SJSA1 (cell line): ENCODE measurements at regions not wholly inside any gene's neighbourhood (a gene's known extent, or its start where the extent isn't known, plus 50 kb on each side); places are given as distances from the start of the nearest gene placed in this dataset.

Experiments
- DNase-seq, 2 experiments: peaks; one replicate each; pipeline ENCODE4 v3.0.0-alpha.2; 2015 to 2020; ENCODE audit warnings: low spot score in 2 of 2, low read depth in 1 of 2
- H3K27ac ChIP-seq: fragments of 250-450 bp; sonication (Bioruptor Pico); 2 replicates; pipeline ENCODE4 v1.5.1; 2020; ENCODE audit warnings: mild to moderate bottlenecking, moderate library complexity
- H3K27me3 ChIP-seq: fragments of 250-450 bp; sonication (Bioruptor Pico); replicated peaks from 2 replicates; pipeline ENCODE4 v1.5.1; 2020; ENCODE audit warnings: mild to moderate bottlenecking, moderate library complexity
- H3K36me3 ChIP-seq: fragments of 250-450 bp; sonication (Bioruptor Pico); 2 replicates; pipeline ENCODE4 v1.5.1; 2020; ENCODE audit warnings: mild to moderate bottlenecking
- H3K4me1 ChIP-seq: fragments of 250-450 bp; sonication (Bioruptor Pico); replicated peaks from 2 replicates; pipeline ENCODE4 v1.6.1; 2021; ENCODE audit warnings: mild to moderate bottlenecking
- H3K4me3 ChIP-seq: fragments of 250-450 bp; sonication (Bioruptor Pico); 2 replicates; pipeline ENCODE4 v1.5.1; 2020; ENCODE audit warnings: mild to moderate bottlenecking
- H3K9me3 ChIP-seq: fragments of 250-450 bp; sonication (Bioruptor Pico); replicated peaks from 2 replicates; pipeline ENCODE4 v1.5.1; 2020; ENCODE audit warnings: mild to moderate bottlenecking

- Histone ChIP-seq H3K27me3 (no peaks in the 10 kb centered on the region), H3K4me1 (peaks cover 14% of the 10 kb centered on the region), H3K27ac (no peak overlapping the region), H3K4me3 (no peak overlapping the region), H3K36me3 (no peaks in the 10 kb centered on the region), H3K9me3 (no peaks in the 10 kb centered on the region)
- no peak for DNase-seq
Observed at GRCh38 chr1:229752679-229753078, 126.6 kb downstream of the URB2 start.

DNA sequence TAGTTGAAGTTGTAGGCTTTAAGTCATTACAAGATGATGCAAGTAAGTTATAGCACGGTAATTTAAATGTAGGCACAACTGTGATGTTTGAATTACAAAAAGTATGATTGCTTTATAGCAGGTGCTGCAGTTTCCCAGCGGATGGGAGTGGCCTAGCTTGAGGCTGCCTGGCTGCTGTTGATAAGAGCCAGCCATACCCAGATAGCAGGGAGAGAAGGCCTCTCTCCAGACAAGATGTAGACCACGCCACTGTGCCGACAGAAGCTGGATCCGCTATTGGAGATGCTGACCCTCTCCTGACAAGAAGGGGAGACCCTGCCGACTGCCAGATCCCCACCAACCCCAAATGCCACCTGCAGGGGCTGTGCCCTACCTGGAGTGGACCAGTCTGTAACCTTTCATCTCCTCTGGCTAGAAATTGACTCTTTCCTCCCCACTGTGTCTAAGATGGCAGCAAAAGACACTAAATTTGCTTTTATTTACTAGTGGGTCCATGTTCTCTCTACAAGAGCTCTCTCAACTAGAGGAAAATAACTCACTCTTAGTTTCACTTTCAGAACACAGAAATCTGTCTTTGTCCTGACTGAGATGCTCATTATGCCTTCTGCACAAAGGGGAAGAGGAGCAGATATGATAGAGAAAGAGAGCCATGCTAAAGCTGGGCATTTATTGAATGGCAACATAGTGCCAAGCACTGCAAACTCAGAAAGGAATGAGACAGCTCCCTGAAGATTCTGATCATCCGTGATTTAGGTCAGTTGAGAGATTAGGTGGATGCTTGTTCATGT is 127.9 kb downstream of the URB2 start:
- H3K36me3 ChIP-seq, result no peaks in the 10 kb centered on the region
- H3K4me1 ChIP-seq, result peaks cover 26% of the 10 kb centered on the region
- no peaks in the 10 kb centered on the region for H3K9me3 ChIP-seq
- no peak overlapping the region for H3K27ac ChIP-seq
- no peaks in the 10 kb centered on the region for H3K27me3 ChIP-seq
- no peak for DNase-seq
- H3K4me3 ChIP-seq, result no peak overlapping the region

- Histone ChIP-seq H3K4me3 (no peak overlapping the region), H3K4me1 (peaks cover 43% of the 10 kb centered on the region), H3K9me3 (no peaks in the 10 kb centered on the region), H3K27ac (peak overlapping the region; percentile 57), H3K36me3 (no peaks in the 10 kb centered on the region), H3K27me3 (no peaks in the 10 kb centered on the region)
- peak; percentile 44 to 66 for DNase-seq
Observed at GRCh38 chr1:229756666-229757065, 130.6 kb downstream of the URB2 start.

- H3K4me3 ChIP-seq, result no peak overlapping the region
- no peaks in the 10 kb centered on the region for H3K36me3 ChIP-seq
- peaks cover 43% of the 10 kb centered on the region for H3K4me1 ChIP-seq
- H3K27me3 ChIP-seq, result no peaks in the 10 kb centered on the region
- no peaks in the 10 kb centered on the region for H3K9me3 ChIP-seq
- peak in 1 of 2 experiments; percentile 21 for DNase-seq
- peak overlapping the region; percentile 57 for H3K27ac ChIP-seq
Observed at GRCh38 chr1:229757226-229757625, 131.2 kb downstream of the URB2 start.

- Histone ChIP-seq H3K27ac (peak overlapping the region; percentile 57), H3K27me3 (0 out of 2 replicates have a peak, but pooled peaks cover under 1% of the 10 kb centered on the region), H3K9me3 (no peaks in the 10 kb centered on the region), H3K4me3 (no peak overlapping the region), H3K4me1 (peaks cover 43% of the 10 kb centered on the region), H3K36me3 (no peaks in the 10 kb centered on the region)
- peak; percentile 63 to 73 for DNase-seq
Observed at GRCh38 chr1:229758101-229759036, 132.3 kb downstream of the URB2 start.

GRCh38 chr1:229759037-229759435 is 133.0 kb downstream of the URB2 start:
- H3K4me1 ChIP-seq, result peaks cover 43% of the 10 kb centered on the region
- H3K27ac ChIP-seq, result peak overlapping the region; percentile 50
- 0 out of 2 replicates have a peak, but pooled peaks cover 3% of the 10 kb centered on the region for H3K27me3 ChIP-seq
- peak; percentile 33 to 52 for DNase-seq
- H3K9me3 ChIP-seq, result no peaks in the 10 kb centered on the region
- H3K36me3 ChIP-seq, result no peaks in the 10 kb centered on the region
- H3K4me3 ChIP-seq, result no peak overlapping the region

- no peak for DNase-seq
- Histone ChIP-seq H3K4me1 (peaks cover 43% of the 10 kb centered on the region), H3K36me3 (no peaks in the 10 kb centered on the region), H3K4me3 (no peak overlapping the region), H3K27me3 (0 out of 2 replicates have a peak, but pooled peaks cover 6% of the 10 kb centered on the region), H3K27ac (peak overlapping the region; percentile 50; the same call in 1 of the 2 replicates), H3K9me3 (no peaks in the 10 kb centered on the region)
Observed at GRCh38 chr1:229759586-229759985, 133.5 kb downstream of the URB2 start.

- H3K27ac ChIP-seq, result no peak overlapping the region
- no peaks in the 10 kb centered on the region for H3K36me3 ChIP-seq
- DNase-seq, result no peak
- H3K27me3 ChIP-seq, result 0 out of 2 replicates have a peak, but pooled peaks cover 7% of the 10 kb centered on the region
- H3K4me3 ChIP-seq, result no peak overlapping the region
- no peaks in the 10 kb centered on the region for H3K9me3 ChIP-seq
- H3K4me1 ChIP-seq, result peaks cover 43% of the 10 kb centered on the region
Observed at GRCh38 chr1:229760478-229760996, 134.5 kb downstream of the URB2 start.

DNA sequence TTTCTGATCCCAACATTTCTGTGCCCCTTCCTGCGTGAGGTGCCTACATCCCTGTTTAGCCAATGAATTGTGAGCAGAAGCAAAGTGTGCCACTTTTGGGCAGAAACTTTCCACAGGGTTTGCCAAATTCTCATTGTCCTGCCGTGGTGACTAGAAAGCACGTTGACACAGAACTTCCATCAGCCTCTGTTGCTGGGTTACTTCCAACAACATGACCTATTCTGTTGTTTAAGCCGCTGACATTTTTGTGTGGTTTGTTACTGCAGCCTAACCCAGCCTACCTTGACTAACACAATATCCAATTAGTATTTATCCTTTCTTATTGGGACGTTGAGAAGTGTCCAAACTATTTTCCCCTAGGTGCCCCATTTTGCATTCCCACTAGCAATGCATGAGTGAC is 136.8 kb downstream of the URB2 start:
- Histone ChIP-seq H3K4me3 (no peak overlapping the region), H3K4me1 (peaks cover 26% of the 10 kb centered on the region), H3K27me3 (0 out of 2 replicates have a peak, but pooled peaks cover 9% of the 10 kb centered on the region), H3K36me3 (no peaks in the 10 kb centered on the region), H3K9me3 (no peaks in the 10 kb centered on the region), H3K27ac (no peak overlapping the region)
- no peak for DNase-seq

GRCh38 chr1:229768232-229768631 is 142.2 kb downstream of the URB2 start:
- DNase-seq, result no peak
- Histone ChIP-seq H3K4me3 (no peak overlapping the region), H3K27ac (no peak overlapping the region), H3K36me3 (no peaks in the 10 kb centered on the region), H3K9me3 (no peaks in the 10 kb centered on the region), H3K4me1 (no peaks in the 10 kb centered on the region), H3K27me3 (peaks cover 9% of the 10 kb centered on the region; the same call in 1 of the 2 replicates)

DNA sequence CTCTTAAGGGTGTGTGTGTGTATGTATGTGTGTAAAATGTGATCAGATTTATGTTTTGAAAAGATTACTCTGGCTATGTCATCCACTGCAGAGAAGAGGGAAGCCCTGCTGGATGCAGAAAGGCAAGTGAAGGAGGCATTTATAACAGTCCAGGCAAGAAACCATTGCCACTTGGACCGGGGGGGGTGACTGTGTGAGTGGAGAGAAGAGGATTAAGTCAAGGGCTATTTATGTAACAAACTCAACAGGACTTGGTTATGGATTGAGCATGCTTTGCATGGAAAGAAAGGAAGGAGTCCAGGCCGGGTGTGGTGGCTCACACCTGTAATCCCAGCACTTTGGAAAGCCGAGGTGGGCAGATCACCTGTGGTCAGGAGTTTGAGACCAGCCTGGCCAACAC is 143.0 kb downstream of the URB2 start:
- peaks cover 6% of the 10 kb centered on the region; the same call in 1 of the 2 replicates for H3K27me3 ChIP-seq
- H3K4me3 ChIP-seq, result no peak overlapping the region
- no peak overlapping the region for H3K27ac ChIP-seq
- no peaks in the 10 kb centered on the region for H3K9me3 ChIP-seq
- no peak for DNase-seq
- H3K36me3 ChIP-seq, result no peaks in the 10 kb centered on the region
- H3K4me1 ChIP-seq, result no peaks in the 10 kb centered on the region

DNA sequence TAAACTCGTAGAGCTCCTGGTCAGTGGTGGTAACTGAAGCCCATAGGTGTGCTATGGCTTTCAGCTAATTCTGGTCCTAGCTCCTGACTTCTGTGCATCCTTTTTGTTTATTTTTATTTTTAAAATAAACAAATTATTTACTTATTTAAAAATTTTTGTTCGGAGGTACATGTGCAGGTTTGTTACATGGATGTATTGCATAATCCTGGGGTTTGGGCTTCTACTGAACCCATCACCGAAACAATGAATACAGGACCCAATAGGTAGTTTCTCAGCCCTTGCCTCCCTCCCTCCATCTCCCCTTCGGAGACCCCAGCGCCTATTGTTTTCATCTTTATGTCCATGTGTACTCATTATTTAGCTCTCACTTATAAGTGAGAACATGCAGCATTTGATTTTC is 143.8 kb downstream of the URB2 start:
- Histone ChIP-seq H3K27me3 (peaks cover 2% of the 10 kb centered on the region; the same call in 1 of the 2 replicates), H3K36me3 (no peaks in the 10 kb centered on the region), H3K4me1 (no peaks in the 10 kb centered on the region), H3K9me3 (no peaks in the 10 kb centered on the region), H3K27ac (no peak overlapping the region), H3K4me3 (no peak overlapping the region)
- no peak for DNase-seq

GRCh38 chr1:229778794-229779193 is 152.7 kb downstream of the URB2 start:
- Histone ChIP-seq H3K4me3 (no peak overlapping the region), H3K4me1 (no peaks in the 10 kb centered on the region), H3K36me3 (no peaks in the 10 kb centered on the region), H3K27ac (no peak overlapping the region), H3K27me3 (no peaks in the 10 kb centered on the region), H3K9me3 (no peaks in the 10 kb centered on the region)
- no peak for DNase-seq
